HL-60/S4 treated with retinoic acid at 250 ng/mL for 4 days and 3 days (cell line): ENCODE measurements at regions not wholly inside any gene's neighbourhood (a gene's known extent, or its start where the extent isn't known, plus 50 kb on each side); places are given as distances from the start of the nearest gene placed in this dataset.

Source experiments
- in situ Hi-C: fragments of 300-500 bp; cut with MboI; formaldehyde crosslinking; loops from 2 replicates; pipeline ENCODE4 v1.7.0; 2022; ENCODE audit warnings: low sequenced_read_pairs

DNA sequence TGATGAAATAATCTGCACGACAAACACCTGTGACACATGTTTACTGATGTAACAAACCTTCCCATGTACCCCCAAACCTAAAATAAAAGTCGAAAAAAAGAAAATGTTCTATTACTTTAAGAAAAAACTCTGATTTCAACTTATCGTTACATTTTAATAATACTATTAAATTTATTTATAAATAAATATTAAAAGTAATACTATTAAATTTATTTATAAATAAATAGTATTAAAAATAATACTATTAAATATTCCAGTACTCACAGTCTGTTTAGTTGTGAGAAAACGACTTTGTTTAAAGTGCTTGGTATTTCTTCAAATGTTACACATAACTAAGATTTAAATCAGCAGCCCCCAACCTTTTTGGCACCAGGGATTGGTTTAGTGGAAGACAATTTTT, 471.6 kb upstream of the PRKX start:
- in situ Hi-C loops = no loop called here

DNA sequence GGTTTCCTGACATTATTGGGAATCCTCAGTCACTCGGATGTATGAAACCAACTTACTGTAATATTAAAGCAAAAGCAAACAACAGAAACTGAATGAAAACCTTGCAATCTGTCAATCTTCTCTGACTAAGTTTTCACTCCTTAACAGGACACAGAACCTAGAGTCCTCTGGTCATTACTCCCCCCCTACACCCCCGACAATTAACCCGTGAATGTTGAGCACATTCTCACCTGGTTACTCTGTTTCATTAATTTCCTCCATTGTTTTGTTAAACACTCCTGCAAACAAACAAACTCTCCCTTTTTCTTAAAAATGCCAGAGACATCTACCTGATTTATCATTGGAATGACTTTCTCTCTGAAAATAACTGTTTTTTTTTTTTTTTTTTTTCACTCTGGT, 469.0 kb upstream of the PRKX start:
- in situ Hi-C loops = no loop called here

DNA sequence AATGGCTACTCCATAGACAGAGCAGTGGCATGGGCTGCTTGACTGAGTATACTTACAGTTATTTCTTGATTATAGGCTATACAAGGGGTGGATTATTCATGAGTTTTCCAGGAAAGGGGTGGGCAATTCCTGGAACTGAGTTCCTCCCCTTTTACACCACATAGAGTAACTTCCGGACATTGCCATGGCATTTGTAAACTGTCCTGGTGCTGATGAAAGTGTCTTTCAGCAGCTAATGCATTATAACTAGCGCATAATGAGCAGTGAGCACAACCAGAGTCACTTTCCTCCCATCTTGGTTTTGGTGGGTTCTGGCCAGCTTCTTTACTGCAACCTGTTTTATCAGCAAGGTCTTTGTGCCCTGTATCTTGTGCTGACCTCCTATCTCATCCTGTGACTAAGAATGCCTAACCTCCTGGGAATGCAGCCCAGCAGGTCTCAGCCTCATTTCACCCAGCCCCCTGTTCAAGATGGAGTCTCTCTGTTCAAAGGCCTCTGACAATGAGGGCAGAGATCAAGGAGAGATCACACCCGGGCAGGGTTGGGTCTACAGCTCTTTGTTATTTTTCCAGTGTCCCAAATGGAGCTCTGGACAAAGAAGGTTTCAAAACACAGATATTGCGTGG, 468.4 kb upstream of the PRKX start:
- in situ Hi-C loops = no loop called here

DNA sequence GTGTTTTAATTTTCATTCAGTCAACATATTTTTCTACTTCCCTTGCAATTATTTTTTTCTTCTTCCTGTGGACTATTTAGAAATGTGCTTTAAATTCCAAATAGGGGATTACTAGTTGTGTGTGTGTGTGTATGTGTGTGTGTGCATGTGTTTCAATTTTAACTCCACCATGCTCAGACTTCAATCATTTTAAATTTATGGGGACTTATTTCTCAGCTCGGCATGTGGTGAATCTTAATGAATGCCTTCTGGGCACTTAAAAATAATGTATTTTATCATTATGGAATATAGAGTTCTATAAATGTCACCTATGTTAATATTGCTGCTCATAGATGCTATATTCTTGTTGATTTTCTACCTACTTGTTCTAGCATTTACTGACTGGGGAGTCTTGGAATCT, 465.6 kb upstream of the PRKX start:
- in situ Hi-C loops = no loop called here

DNA sequence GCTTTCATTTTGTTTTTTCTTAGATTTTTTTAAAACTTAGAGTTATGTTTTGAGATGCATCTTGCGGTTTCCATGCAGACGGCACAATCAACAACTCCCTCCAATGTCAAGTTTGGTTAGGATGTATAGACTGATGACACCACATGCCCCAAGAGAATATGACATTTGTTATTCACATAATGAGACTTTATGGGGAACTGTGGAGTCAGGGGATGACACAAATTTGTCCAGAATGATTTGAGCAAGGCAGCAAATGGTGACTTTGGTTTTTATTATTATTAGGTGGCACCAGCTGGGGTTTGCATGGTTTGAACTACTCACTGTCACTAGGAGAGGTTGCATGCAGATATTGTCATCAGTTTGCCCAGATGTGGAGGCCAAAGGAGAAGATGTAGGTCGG, 461.8 kb upstream of the PRKX start:
- in situ Hi-C loops = no loop called here

DNA sequence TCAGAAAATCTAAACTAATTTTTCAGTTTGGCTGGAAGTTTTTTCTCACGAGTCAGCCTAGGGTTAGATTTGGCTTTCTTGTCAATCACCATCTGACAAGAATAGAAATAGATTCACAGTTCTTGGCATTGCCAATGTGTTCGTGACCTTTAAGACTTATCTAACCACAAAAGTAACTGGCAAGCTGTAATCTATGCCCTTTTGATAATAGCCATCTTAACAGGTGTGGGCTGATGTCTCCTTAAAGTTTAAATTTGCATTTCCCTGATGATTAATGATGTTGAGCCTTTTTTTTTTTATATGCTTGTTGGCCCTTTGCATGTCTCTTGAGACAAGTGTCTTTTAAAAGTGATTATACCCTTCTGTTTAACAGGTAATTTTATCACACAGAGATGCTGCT, 460.3 kb upstream of the PRKX start:
- in situ Hi-C loops = no loop called here

DNA sequence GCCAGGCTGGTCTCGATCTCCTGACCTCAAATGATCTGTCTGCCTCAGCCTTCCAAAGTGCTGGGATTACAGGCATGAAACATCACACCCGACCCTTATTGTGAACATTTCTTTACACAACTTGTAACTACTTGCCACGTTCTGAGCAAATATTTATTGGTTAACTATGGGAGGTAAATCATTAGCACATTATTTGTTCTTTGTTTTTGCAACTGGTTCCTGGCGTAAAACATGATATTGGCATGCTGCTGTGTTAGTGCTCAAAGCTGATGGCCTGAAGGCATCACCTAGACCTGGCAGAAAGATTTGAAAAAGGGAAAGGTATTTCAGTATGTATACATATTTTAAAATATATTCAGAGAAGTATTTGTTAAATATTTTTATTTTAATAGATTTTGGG, 438.3 kb upstream of the PRKX start:
- in situ Hi-C loops = no loop called here

DNA sequence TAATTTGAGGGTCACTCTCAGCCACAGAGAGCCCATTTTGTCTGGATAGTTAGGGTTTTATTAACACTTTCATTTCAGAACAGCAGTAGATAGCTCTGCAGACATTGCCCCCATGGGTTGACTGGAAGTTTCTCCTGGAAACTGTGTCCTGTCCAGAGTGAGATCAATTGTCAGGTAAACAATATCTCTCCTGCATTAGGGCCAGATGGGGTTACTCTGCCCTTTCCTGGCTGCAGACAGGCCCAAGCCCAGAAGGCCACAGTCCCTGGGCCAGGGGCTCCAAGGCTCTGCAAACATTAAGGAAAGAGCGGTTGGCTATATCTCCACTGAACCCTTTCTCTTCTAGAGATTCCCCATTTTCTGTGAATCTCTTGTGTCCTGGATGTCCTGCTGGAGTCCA, 436.8 kb upstream of the PRKX start:
- in situ Hi-C loops = no loop called here

DNA sequence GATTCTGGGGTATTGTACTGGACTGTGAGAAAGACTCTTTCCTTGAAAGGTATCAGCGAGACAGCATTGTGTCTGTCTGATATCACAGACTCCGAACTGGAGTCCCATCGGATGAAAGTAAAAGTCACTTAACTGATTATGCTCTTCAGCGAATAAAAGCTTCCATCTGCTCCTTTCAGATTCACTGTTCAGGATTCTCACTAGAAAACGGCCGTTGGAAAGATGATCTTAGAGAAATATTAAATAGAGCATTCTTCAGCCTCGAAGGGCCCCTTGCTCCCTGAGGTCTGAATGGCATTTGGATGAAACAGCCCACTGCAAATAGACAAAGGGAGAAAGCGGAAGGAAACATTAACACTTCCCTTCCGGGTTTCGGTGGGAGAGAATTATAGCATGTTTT, 416.2 kb upstream of the PRKX start:
- in situ Hi-C loops = no loop called here

DNA sequence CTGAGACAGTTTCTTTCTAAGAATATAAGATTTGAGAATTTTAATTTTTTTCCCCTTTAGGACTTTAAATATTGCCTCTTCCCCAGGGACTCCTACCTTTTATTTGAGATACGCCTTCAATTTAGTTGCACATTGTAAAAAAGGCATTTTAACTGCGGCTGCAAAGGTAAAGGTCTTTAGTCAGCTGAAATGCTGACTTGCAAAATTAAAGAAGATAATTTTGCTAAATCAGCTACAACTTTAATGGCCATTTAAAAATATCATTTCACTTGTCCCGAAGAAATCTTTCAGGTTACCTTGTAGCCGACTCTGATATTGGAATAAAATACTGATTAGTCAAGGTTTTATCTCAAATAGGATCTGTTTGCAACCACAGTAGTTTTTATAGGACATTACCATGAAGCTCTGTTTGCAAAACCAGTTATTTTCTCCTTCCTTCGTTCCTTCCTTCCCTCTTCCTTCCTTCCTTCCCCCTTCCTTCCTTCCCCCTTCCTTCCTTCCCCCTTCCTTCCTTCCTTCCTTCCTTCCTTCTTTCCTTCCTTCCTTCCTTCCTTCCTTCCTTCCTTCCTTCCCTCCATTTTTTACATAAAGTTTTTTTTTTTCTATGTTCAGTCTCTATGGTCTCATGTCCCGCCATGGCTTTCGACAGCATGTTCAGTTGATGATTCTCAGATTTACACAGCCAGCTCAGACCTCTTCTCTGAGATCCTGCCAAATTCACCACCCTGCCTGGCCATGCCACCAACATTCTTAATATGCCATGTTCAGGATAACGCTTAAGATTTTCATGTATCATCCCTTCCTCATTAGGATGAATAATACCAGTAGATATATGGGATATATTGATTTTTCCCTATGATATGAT, 405.4 kb upstream of the PRKX start:
- in situ Hi-C loops = no loop called here

DNA sequence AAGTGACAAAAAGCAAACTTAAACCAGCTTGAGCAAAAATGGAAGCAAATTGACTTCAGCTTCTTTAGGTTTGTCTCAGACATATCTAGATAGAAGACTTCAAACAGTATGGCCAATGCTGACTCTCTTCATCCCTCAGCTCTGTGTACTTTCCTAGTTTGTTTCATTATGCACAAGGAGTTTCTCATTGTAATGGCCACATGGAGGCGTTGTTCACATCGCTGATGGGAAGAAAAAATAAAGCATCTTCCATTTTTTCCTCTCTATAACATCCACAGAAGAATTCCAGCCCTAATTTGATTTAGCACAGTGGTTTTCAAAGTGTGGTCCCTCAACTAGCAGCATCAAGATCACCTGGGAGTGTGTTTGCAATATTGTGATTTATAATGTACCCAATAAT, 397.5 kb upstream of the PRKX start:
- in situ Hi-C loops = no loop called here

DNA sequence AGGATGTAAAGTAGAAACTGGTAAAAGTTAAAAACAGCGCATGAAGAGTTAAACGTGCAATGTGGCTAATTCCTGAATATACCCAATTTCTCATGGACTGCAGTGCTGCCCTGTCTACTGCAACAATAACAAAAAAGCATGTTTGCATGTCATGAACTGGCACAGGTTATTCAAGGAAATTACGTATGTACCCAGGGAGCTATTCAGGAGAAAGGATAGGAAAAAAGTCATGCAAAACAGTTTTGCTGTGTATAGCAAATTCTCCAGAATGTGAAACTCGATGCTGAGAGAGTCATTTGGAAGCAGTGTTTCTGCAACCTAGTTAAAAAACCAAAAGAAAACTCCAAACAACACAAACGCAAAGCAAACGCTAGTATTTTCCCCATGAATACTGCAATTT, 381.5 kb upstream of the PRKX start:
- in situ Hi-C loops = no loop called here

DNA sequence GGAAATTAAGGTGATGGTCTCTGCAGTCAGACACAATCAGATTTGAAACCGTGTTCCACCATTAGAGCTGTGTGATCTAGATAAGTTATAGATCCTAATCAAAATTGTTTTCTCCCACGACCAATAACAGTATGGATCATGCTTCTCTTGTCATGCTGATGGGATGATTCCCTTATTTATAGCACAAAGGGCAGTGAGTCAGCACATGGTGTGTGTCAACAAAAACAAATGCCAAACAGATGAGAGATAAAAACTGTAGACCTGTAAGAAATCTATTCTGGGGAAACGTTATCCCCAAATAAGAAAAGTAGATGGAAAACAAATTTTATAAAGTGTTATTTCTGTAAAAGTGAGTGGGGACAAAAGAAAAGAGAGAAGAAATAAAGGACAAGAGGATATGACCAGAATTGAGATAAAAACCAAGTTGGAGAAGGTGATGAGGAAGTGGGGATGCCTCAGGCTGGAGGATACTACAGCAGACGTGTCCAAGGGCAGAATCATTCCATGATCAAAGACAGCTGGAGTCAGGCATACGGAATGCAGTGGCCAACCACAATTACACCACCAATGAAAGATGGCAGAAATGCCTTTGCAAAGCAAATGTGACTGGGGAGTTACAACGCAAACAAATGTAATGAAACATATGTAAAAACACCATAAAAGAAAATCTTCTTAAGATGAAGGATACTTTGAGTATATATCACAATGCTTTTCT, 377.8 kb upstream of the PRKX start:
- in situ Hi-C loops = no loop called here

DNA sequence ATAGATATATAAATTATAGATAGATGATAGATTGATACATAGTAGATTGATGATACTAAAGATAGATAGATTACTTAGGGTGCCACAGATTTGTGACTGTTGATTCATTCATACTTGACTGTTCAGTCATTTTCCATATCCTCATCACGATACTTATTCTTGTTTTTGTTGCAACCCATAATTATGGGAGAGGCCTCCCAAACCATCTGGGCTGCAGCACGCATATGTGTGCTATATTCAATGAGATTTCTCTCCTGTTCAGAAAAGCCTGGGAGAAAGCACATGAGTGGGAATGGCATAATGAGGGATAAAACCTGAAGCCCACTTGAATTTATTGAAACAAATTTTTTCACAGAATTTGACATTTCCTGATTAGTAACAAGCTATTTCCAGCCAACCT, 346.4 kb upstream of the PRKX start:
- in situ Hi-C loops = no loop called here

DNA sequence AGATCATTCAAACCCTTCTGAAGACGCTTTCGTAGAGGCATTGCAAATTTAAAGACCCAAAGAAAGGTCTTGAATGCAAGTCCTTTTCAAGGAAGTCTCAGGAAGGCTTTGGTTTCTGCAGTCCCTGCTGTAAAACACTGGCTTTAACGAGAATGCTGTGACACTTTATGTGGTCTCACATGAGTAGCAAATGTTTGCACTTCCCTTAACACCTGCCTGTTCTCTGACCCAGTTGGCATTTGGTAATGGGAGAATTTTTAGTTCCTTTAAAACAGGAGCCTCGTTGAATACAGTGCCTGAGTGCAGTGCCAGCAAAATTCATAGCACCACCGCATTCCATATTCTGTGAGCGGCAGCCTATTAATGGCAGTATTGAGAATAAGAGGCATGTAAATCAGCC, 330.5 kb upstream of the PRKX start:
- in situ Hi-C loops = no loop called here

DNA sequence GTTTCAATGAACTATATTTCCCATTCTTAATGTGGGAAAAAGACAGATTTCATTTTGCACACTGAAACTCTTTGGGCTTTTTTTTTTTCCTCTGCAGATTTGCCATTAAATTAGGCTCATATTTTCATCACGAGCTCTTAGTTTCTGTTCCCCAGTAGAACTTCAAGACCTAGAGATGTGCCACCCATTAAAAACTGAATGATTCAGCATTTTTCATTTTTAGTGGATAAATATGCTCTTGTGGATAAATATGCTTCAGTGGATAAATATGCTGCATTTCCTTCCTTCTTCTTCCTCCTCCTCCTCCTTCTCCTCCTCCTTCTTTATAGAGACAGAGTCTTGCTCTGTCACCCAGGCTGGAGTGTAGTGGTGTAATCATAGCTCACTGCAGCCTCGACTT, 322.4 kb upstream of the PRKX start:
- in situ Hi-C loops = no loop called here

DNA sequence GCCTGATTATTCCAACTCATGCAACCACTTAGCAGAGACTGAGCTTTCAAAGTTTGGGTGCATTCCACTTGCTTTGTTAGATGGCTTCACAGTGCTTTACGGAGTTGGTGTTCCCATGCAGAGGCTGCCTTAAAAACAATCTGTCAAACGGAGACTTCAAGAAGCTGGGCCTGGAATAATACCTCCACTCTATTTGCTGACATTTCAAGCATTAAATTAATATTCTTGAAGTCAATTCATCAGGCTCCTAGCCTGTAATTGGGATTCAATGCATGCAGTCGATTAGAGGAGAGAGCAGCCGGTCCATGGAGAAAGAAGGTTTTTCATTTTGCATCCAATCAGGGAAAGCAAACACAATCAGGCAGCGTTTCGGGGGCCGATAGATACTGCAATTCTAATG, 314.7 kb upstream of the PRKX start:
- in situ Hi-C loops = no loop called here

DNA sequence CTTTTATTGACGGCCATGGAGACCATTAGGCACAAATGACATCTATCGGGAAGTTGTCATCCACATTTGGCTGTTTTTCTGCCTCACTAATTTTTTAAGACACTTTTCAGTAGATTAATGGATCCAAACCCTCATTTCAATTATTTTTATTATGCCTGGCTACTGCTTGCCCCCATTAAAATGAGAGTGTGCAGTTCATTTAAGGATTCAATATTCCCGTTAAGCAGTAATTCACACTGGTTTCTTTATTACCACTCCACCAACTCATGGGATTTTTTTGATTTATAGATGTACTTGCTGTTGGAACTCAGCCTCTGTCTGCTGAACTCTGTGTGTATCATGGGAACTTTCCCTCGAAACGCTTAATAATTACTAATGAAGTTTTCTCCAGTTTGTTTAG, 291.8 kb upstream of the PRKX start:
- in situ Hi-C loops = no loop called here

DNA sequence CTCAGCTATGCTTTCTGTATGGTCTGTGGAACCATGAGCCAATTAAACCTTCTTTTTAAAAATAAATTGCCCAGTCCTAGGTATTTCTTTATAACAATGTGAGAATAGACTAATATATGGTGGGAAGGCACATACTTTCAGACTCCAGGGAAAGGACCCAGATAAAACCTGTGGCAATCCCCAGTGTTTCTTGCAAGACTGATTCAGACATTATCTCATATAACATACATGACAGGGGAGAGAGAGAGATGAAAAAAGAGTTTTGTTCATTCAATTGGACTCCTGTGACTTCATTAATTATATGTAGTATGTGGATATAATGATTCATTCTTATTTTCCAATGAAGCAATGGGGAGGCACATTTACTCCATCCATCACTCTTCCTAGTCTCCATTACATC, 291.4 kb upstream of the PRKX start:
- in situ Hi-C loops = no loop called here

DNA sequence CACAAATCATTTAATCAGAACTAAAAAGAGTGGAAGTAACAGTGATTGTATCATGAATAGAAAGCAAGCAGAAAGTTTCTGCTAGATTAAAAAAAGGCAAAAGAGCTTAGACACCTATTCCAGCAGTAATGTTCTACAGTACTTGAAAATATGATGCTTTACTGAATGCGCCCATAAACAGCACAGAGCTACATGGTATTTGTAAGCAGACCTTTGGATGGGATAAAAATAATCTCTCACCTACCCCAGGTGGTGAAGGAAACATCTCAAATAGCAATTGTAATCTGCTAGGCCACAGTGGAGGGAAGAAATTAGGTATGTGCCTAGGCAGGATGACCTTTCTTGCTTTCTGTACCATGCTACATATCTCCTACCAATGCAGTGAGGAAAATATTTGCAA, 280.9 kb upstream of the PRKX start:
- in situ Hi-C loops = no loop called here

DNA sequence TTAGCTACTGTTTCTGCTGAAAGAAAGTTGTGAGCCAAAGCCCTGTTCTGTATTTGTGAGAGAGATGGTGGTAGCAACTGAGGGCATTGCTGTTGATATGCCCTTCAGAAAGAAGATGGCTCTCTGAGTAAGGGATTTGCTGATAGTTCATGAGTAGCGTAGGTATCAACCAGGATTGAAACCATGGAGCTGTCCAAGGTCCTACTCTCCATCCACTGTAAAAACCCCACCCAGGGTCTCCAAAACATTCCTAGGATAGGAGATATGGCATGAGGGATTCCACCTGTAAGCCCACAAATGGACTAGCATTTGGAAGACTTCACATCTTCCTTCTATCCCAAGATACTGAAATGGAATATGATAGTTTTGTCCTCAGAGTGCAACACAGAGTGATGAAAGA, 277.1 kb upstream of the PRKX start:
- in situ Hi-C loops = no loop called here
